ENCODE measurements at regions not wholly inside any gene's neighbourhood (a gene's known extent, or its start where the extent isn't known, plus 50 kb on each side); places are given as distances from the start of the nearest gene placed in this dataset.

GRCh38 chr18:60976976-60977375 is 356.3 kb upstream of the CDH20 start:
- no peaks in the 10 kb centered on the region for H3K9me3 ChIP-seq (ENCODE audit: severe bottlenecking)
- no peaks in the 10 kb centered on the region for H3K36me3 ChIP-seq (ENCODE audit: low read depth)
- H3K27ac ChIP-seq (ENCODE audit: poor library complexity, severe bottlenecking): no peak overlapping the region
- no peak for TF ChIP-seq CTCF (IDR thresholded peaks at IDR 0.05; ENCODE audit: poor library complexity, severe bottlenecking)
- H3K4me1 ChIP-seq (ENCODE audit: insufficient read depth, poor library complexity, severe bottlenecking): peaks cover 6% of the 10 kb centered on the region
- H3K27me3 ChIP-seq (ENCODE audit: insufficient read depth, poor library complexity, severe bottlenecking): no peaks in the 10 kb centered on the region
- no peak overlapping the region for H3K4me3 ChIP-seq (ENCODE audit: severe bottlenecking)
- ATAC-seq (ENCODE audit: low read depth) (no peak), DNase-seq (ENCODE audit: low spot score) (no peak)

- TF ChIP-seq CTCF (IDR thresholded peaks at IDR 0.05; ENCODE audit: poor library complexity, severe bottlenecking): no peak
- peak; percentile 99 for ATAC-seq (ENCODE audit: low read depth)
- Histone ChIP-seq H3K4me1 (ENCODE audit: insufficient read depth, poor library complexity, severe bottlenecking) (peaks cover 6% of the 10 kb centered on the region), H3K4me3 (ENCODE audit: severe bottlenecking) (no peak overlapping the region), H3K27me3 (ENCODE audit: insufficient read depth, poor library complexity, severe bottlenecking) (no peaks in the 10 kb centered on the region), H3K9me3 (ENCODE audit: severe bottlenecking) (no peaks in the 10 kb centered on the region), H3K27ac (ENCODE audit: poor library complexity, severe bottlenecking) (peak overlapping the region; percentile 58), H3K36me3 (ENCODE audit: low read depth) (no peaks in the 10 kb centered on the region)
- DNase-seq (ENCODE audit: low spot score): no peak
These were observed 354.9 kb upstream of the CDH20 start for GRCh38 chr18:60978338-60978737.

- DNase-seq (ENCODE audit: low spot score): no peak
- Histone ChIP-seq H3K4me1 (ENCODE audit: insufficient read depth, poor library complexity, severe bottlenecking) (peaks cover 6% of the 10 kb centered on the region), H3K27ac (ENCODE audit: poor library complexity, severe bottlenecking) (no peak overlapping the region), H3K9me3 (ENCODE audit: severe bottlenecking) (no peaks in the 10 kb centered on the region), H3K36me3 (ENCODE audit: low read depth) (no peaks in the 10 kb centered on the region), H3K27me3 (ENCODE audit: insufficient read depth, poor library complexity, severe bottlenecking) (no peaks in the 10 kb centered on the region), H3K4me3 (ENCODE audit: severe bottlenecking) (no peak overlapping the region)
- no peak for ATAC-seq (ENCODE audit: low read depth)
- no peak for TF ChIP-seq CTCF (IDR thresholded peaks at IDR 0.05; ENCODE audit: poor library complexity, severe bottlenecking)
These were observed 352.7 kb upstream of the CDH20 start for GRCh38 chr18:60980422-60981005.

GRCh38 chr18:60981682-60982328 is 351.4 kb upstream of the CDH20 start:
- peaks cover 6% of the 10 kb centered on the region for H3K4me1 ChIP-seq (ENCODE audit: insufficient read depth, poor library complexity, severe bottlenecking)
- no peak overlapping the region for H3K4me3 ChIP-seq (ENCODE audit: severe bottlenecking)
- no peaks in the 10 kb centered on the region for H3K9me3 ChIP-seq (ENCODE audit: severe bottlenecking)
- no peak overlapping the region for H3K27ac ChIP-seq (ENCODE audit: poor library complexity, severe bottlenecking)
- no peaks in the 10 kb centered on the region for H3K36me3 ChIP-seq (ENCODE audit: low read depth)
- no peak for ATAC-seq (ENCODE audit: low read depth)
- no peak for DNase-seq (ENCODE audit: low spot score)
- no peaks in the 10 kb centered on the region for H3K27me3 ChIP-seq (ENCODE audit: insufficient read depth, poor library complexity, severe bottlenecking)
- no peak for TF ChIP-seq CTCF (IDR thresholded peaks at IDR 0.05; ENCODE audit: poor library complexity, severe bottlenecking)

GRCh38 chr18:60982329-60982695 is 350.9 kb upstream of the CDH20 start:
- peaks cover 6% of the 10 kb centered on the region for H3K4me1 ChIP-seq (ENCODE audit: insufficient read depth, poor library complexity, severe bottlenecking)
- no peaks in the 10 kb centered on the region for H3K9me3 ChIP-seq (ENCODE audit: severe bottlenecking)
- no peaks in the 10 kb centered on the region for H3K27me3 ChIP-seq (ENCODE audit: insufficient read depth, poor library complexity, severe bottlenecking)
- no peak for DNase-seq (ENCODE audit: low spot score)
- H3K36me3 ChIP-seq (ENCODE audit: low read depth): no peaks in the 10 kb centered on the region
- H3K4me3 ChIP-seq (ENCODE audit: severe bottlenecking): no peak overlapping the region
- no peak overlapping the region for H3K27ac ChIP-seq (ENCODE audit: poor library complexity, severe bottlenecking)
- ATAC-seq (ENCODE audit: low read depth): no peak
- no peak for TF ChIP-seq CTCF (IDR thresholded peaks at IDR 0.05; ENCODE audit: poor library complexity, severe bottlenecking)
